Stomach (tissue), 4 donors: ENCODE measurements at regions not wholly inside any gene's neighbourhood (a gene's known extent, or its start where the extent isn't known, plus 50 kb on each side); places are given as distances from the start of the nearest gene placed in this dataset.

Source experiments
- CTCF ChIP-seq, 7 experiments: fragments of 450-650 bp in 4 of 7; fragments of 200-600 bp in 3 of 7; sonication (generic) in 3 of 7; IDR thresholded peaks; one replicate each; pipeline ENCODE4 v1.5.1; 2016 to 2019; ENCODE audit warnings: antibody characterized with exemption in 7 of 7, control low read depth in 2 of 7, mild to moderate bottlenecking in 1 of 7
- EP300 ChIP-seq: sonication (generic); formaldehyde crosslinking; IDR thresholded peaks from one replicate; pipeline ENCODE4 v1.6.1; 2017; ENCODE audit warnings: antibody characterized with exemption
- POLR2A ChIP-seq, 4 donors: fragments of 450-650 bp; IDR thresholded peaks; one replicate each; pipeline ENCODE4 v1.6.1; 2016; ENCODE audit warnings: antibody characterized with exemption in 4 of 4, control low read depth in 2 of 4, mild to moderate bottlenecking in 1 of 4, moderate library complexity in 1 of 4
- POLR2AphosphoS5 ChIP-seq, 3 donors: sonication (generic); formaldehyde crosslinking; IDR thresholded peaks; one replicate each; pipeline ENCODE4 v1.6.1; 2016; ENCODE audit warnings: antibody characterized with exemption in 3 of 3

GRCh38 chr1:232398823-232399222 lies 231.1 kb downstream of the SIPA1L2 start:
- TF ChIP-seq CTCF (IDR thresholded peaks at IDR 0.05) (no peak), EP300 (no peak), POLR2A (IDR thresholded peaks at IDR 0.05) (no peak), POLR2AphosphoS5 (IDR thresholded peaks at IDR 0.05) (no peak)
